ENCODE measurements at regions not wholly inside any gene's neighbourhood (a gene's known extent, or its start where the extent isn't known, plus 50 kb on each side); places are given as distances from the start of the nearest gene placed in this dataset.

GRCh38 chr15:96165081-96165480 is 165.4 kb upstream of the NR2F2 start:
- no peak for TF ChIP-seq EZH2 (IDR thresholded peaks at IDR 0.05; ENCODE audit: borderline replicate concordance, low read depth, low read length, poor library complexity, severe bottlenecking)
- TF ChIP-seq CTCF (conservative IDR thresholded peaks at IDR 0.05; ENCODE audit: low read depth, low read length) = no peak
